HG02852 (cell line): ENCODE measurements at regions not wholly inside any gene's neighbourhood (a gene's known extent, or its start where the extent isn't known, plus 50 kb on each side); places are given as distances from the start of the nearest gene placed in this dataset.
"Not testable (repeated sequence)": the region's sequence is repeated elsewhere in the genome, so short reads cannot be mapped to it uniquely, and the experiment has no call there.

ENCODE experiments used
- ATAC-seq: cut with Tn5 transposase; IDR thresholded peaks from one replicate; pipeline ENCODE4 v1.9.1; 2021; ENCODE audit warnings: mild to moderate bottlenecking, moderate library complexity; ENCODE audit not compliant: unreplicated experiment

DNA sequence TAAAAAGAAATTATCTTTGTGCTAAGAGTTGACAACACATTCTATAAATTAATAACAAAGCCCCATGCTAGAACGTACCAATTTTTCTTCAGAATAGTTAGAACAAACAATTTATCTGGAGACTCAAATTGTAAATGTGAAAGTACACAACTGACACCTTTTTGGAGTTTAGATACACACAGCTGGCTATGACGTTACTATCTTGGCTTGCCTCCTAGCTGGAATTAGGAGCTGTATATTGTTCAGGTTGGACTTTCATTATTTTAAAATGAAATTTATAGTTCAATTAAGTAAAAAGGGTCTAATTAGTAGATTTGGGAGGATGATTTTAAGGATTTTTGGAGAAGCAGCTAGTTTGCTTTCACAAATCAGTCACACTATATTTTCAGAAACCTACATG is 393.9 kb upstream of the RIOK2 start:
- no peak for ATAC-seq

DNA sequence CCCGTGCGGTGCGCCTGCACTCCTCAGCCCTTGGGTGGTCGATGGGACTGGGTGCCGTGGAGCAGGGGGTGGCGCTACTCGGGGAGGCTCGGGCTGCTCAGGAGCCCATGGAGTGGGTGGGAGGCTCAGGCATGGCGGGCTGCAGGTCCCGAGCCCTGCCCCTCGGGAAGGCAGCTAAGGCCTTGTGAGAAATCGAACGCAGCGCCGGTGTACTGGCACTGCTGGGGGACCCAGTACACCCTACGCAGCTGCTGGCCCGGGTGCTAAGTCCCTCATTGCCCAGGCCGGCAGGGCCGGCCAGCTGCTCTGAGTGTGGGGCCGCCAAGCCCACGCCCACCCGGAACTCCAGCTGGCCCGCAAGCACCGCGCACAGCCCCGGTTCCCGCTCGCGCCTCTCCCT is 396.9 kb upstream of the RIOK2 start:
- ATAC-seq = not testable (repeated sequence)

DNA sequence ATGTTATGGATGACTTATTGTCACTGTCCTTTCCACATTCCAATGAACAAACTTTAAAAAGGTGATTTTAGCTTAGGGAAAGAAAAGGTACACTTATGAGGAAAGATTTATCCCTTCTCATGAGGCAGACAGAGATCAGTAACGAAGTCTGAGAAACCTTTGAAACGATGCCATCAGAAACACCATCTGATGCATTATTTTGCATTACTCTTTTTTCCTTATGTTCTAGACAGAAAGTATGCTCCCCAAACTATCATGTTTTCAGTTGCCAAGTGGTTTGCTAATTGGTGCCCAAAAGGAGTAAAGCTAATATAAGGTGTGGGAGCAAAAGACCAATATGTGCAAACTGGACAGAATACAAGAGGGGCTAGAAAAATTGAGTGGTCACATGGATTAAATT is 397.7 kb upstream of the RIOK2 start:
- no peak for ATAC-seq

DNA sequence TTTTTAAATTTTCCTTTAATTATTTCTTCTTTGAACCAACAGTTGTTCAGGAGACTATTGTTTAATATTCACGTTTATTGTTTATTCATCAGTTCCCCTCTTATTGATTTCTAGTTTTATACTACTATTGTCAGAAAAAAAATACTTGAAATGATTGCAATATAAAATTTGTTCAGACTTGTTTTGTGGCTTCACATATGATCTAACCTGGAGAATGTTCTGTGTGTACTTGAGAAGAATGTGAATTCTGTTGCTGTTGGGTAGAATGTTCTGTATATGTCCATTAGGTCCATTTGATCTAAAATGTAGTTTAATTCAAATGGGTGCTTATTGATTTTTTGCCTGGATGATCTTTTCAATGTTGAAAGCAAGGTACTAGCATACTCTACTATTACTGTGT is 408.7 kb upstream of the RIOK2 start:
- ATAC-seq = no peak

DNA sequence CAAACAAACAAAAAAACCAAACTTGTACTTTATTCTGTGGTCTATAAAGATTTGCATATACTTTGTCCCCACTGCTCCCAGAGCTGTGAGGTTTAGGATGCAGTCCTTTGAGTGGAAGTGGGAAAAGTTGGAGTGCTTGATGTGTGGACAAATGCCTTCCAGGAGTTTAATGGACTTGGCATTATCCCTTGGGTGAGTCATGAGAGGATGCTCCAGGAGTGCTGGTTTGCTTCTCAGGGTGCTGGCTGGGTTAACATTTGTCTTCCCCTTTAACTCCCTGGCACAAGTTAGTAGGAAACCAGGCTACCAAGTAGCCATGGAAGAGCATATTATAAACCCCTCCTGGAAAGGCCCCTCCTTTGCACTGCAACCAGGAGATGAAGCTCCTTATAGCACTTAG is 417.4 kb upstream of the RIOK2 start:
- no peak for ATAC-seq

DNA sequence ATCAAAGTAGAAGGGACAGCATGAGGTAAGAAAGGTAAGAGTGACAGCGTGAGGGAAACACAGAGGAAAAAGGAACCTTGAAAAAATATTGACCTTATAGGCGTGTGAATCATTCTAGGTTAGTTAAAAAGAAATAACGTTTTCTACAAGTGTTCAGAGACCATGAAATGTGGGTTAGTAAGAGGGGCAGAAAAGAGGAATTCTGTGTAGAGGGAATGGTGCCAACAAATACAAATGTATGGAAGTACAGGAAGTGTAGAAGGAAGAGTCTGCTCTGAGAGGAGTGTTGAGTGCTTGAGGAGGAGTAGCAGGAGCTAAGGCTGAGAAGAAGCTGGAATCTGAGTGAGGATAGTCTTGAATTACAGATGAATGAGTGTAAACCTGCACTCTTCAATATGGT is 418.6 kb upstream of the RIOK2 start:
- no peak for ATAC-seq

DNA sequence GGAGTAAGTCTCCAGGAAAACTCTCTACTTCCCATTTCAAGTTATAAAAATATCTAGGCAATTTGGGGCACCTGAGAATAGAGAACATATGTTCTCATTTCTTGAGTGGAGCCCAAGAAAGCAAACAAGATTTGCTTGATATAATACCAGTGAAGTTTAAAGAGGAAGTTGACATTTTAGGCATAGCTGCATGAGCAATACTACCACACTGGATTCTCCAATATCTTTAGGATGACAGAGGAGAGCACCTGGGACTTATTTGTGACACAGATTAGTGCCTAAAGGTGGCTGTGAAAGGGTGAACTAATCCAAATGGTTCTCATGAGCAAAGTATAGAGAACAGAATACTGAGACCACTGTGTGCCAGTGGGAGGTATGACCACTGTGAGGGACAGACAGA is 423.5 kb upstream of the RIOK2 start:
- no peak for ATAC-seq

DNA sequence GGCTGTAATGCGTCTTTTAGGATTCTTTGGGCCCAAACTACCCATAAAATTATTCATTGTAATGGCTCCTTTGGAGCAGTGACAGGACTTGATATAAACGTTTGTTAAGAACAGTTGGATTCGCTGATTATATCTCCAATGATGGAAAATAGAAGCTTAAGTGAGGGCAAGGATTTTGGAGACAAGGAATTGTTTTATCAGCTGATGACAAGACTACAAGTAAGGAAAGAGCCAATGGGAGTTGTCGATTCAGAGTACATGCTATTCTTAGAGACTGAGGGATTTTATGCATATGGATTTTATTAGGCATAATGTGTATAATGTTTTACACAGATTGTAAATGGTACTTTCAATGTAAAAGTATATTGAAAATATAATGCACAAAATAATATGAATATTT is 425.5 kb upstream of the RIOK2 start:
- no peak for ATAC-seq

DNA sequence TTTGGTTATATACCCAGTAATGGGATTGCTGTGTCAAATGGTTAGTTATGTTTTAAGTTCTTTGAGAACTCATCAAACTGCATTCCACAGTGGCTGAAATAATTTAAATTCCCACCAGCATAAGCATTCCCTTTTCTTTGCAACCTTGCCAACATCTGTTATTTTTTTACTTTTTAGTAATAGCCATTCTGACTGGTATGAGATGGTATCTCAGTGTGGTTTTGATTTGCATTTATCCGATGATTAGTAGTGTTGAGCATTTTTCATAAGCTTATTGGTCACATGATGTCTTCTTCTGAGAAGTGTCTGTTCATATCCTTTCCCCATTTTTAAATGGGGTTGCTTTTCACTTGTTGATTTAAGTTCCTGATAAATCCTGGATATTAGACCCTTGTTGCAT is 435.7 kb upstream of the RIOK2 start:
- ATAC-seq = no peak

DNA sequence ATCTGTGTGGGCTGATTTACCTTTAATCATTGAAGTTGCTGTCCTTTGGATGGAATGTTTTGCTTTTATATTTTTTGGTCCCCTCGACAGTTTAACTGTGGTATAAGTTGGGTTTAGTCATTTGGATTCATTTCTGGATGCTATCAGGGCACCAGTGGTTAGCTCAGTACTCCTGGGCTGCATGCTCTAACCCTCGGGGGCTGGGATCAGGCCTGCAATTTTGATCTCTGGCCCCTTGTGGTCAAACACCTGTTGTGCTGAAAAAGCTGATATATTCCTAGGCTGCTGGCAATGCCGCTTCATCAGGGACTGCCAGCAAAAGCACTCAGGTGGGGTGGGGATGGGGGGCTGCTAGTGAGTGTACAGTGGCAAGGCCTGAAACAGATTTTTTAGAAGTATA is 440.4 kb upstream of the RIOK2 start:
- ATAC-seq = no peak

DNA sequence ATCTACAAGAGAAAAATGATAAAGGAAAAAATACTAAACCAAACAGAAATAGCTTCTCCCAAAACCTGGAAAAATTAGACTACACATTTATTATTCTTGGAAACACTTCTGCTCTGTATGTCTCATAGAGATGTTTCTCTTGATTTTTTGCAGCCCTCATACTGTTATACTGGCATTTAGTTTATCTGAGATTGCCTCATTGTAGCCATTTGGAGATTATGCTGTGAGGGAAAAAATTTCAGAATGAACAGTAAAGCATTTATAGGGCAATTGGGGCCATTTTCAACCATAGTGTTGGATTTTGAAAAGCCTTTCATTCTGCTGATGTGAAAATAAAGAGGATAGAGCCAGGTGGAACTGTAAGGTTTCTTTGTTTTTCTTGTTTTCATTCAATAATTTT is 441.8 kb upstream of the RIOK2 start:
- no peak for ATAC-seq

DNA sequence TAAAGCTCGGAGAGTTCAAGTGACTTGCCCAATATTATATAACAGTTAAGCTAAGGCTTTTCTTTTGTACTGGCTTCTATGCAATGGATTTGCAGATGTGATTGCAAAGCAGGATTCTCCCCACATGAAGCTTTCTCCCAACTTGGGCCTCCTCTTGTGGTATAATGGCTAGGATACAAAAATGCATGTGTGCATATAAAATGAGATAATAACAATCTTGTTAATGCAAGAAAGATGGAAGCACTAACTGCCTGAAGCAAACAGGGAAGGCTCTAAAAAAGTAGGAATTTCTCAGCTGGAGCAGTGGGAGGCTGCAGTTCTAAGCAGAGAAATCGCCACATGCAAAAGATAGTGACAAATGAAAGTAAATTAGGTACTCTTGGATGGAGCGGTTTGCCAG is 444.2 kb upstream of the RIOK2 start:
- ATAC-seq = no peak

DNA sequence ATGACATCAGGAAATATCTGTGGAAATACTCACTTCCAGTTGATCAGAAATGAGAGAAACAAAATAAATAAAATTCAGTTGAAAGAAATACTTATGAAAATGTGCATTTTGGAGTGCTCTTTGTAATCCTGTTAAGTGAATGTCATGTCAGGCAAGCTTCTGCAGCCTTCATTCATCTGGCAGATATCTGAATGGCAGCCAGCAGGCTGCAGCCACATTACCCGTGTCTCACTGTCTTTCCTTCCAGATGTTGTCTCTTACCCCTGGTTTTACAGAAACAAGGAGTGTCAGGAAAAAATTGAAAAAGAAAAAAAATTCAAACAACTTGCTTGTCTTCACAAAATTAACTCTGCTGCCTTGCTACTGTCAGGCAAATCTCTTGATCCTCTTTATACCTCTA is 445.0 kb upstream of the RIOK2 start:
- no peak for ATAC-seq

DNA sequence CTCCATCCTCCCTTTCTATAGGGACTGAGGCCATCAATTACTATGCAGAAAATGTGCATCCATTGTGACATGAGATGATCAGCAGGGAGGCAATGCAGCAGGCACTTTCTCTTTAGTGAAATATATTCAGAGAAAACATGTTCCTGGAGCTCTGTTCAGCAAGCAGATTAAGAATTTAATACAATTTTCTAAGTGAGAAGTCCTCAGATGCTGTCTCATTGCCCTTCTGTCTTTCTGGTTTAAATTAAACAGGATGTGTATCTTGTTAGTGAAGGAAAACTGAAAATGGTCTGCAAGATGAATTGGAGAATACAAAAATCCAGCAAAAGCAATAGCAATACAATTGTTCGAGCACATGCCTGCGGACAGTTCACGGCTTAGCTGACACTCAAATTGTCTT is 445.8 kb upstream of the RIOK2 start:
- ATAC-seq = no peak

DNA sequence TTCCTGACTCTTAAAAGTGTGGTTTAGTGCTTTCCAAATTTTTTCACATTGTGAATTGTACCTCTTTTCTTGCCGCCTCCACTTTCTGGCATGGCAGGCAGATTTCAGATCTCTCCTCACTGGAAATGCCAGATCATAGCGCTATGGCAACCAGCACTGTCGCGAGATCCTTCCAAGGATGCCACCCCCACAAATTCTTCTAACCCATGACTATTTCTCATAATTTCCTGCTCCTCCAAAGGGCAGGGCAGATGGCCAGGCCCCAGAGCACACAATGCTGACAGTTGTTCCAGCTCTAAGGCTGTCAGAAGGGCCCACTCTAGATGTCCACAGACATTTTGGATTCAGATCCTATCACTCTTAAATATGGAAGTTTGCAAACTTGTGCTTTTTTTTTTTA is 446.2 kb upstream of the RIOK2 start:
- no peak for ATAC-seq

DNA sequence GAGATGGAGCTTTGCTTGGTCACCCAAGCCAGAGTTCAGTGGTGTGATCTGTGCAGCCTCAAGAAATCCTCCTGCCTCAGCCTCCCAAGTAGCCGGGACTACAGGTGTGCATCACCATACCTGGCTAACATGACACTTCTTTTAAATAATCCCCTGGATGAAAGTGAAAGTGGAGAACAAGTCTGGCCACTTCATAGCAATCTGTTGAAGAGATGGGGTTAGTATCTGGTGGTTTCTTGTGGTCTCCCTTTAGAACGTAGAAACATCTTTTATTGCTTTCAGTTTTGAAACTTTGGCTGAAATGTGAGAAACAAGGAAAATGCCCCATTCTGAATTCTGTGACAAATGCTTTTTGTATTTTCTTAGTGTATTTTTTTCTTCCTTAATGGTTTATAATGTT is 452.5 kb upstream of the RIOK2 start:
- ATAC-seq = peak; percentile 47

DNA sequence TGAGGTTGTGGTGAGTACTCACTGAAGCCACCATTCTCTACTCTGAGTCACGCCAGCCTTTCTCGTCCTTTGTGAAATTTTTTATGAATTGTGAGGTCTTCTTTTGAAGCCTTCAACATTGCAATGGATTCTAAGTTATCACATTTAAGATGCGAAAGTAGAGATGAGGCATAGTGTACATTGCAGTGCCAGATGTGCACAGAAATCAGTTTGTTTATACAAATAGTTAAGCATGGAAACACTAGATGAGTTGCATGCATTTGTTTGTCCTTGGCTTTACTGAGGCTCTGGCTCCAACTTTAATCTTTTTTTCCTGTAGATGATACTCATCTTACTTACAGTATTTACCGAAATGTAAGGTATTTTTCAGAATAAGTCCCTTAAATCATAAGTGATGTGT is 453.7 kb upstream of the RIOK2 start:
- ATAC-seq = no peak

DNA sequence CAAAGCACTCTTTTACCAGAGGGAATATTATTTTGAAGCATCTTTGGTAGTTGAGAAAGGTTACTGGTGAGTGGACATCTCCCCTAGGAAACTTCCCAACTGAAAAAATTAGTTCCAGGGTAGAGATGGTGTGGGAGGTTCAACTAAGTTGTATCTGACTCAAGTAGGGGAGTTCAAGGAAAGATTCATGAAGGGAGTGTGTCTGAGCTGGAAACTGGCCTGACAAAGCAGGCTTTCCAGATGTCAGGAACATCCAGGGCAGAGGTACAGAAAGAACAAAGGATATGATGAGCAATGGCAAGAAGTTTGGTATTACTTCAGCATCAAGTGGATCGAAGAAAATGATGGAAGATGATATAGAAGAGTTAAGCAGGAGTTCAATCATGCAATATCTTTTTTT is 458.0 kb upstream of the RIOK2 start:
- no peak for ATAC-seq

DNA sequence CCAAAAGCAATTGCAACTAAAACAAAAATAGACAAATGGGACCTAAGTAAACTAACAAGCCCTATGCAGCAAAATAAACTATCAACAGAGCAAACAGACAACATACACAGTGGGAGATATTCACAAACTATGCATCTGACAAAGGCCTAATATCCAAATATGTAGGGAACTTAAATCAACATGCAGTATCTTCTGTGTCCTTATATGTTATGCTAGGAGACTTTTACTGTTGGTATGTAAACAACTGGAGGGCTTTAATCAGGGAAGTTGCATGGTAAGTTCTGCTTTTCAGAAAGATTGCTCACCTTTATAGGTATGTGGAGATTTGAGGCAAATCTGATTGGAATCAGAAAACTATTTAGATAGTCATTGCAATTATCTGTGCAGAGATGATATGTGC is 461.2 kb upstream of the RIOK2 start:
- ATAC-seq = no peak

DNA sequence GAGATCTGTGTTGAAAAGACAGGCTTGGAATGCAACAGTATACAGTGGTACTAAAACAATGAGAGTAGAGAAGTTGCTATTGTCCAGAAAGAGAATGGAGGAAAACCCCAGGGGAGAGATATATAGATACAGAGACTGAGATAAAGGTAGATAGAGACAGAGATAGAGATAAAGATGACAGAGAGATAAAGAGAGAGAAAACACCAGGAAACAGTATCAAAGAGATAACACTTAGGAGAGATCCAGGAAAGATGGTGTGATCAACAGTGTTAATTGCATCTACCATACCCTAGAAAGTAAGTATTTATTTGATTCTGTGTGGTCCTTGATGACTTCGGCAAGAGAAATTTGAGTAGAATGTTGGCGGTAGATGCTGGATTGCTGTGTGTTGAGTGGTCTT is 461.8 kb upstream of the RIOK2 start:
- ATAC-seq = no peak

DNA sequence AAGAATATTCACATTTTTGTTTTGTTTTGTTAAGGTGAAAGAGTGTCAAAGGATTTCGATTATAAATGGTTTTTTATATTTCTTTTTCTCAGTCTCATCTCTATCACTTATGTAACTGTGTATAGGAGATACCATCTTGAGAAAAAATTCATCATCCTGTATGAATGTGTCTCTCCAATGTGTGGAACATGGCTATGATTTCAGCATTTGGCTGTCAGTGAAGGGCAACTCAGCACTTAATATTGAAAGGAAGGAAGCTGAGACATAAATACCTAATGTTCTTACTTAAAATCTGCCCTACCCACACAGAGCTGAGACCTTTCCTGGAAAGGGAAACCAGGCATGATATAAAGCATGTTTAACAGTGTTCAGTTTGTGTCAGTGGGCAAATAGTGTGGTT is 474.2 kb upstream of the RIOK2 start:
- ATAC-seq = no peak

DNA sequence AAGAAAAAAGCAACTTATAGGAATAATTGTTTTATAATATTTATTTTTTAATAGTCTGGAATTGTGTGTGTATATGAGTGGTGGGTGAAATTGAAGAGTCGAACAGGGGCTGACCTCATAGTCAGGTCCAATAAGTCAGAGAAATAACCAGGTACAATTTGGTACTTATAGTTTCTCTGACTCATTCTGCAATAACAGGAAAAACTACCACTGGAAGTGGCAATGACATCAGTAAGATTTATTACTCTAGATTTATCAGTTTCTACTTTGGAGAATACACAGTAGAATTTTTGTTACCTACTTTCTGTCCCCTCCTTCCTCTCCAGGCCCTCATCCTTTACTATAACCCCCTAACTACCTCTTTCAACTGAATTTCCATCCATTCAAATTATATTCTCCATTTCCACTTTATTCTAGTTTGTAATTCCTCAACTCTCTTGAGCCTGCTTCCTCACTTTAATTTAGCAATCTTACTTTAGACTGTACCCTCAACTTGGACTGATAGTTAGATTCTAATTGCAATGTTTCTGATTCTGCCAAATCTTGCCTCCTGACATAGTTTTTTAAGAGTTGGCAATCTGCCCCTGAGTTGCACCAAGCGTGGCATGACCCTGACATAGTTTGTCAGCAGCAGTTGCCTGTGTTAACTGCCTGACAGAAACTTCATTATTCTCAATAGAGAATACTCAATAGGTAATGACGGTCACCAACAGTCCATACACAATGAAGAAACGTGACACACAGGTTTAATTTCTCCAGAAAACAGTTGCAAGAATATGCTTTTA is 475.3 kb upstream of the RIOK2 start:
- no peak for ATAC-seq

DNA sequence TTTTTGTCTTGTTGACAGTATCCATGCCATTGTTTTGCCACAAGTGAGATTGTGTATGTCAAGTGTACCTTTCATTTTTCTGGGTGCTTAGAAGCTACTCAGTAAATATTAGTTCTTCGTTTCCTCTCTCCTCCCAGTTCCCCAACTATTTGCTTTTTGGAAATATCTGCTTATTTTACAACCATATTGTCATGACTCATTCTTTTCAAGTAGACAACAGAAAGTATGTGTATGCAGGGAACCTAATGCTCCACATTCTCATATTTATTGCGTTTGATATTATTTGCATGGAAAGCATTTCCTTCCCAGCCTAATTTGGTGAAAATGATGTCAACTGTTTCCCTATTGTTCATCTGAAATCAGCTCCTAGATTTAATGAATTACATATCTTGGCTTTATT is 483.7 kb upstream of the RIOK2 start:
- ATAC-seq = no peak
